B cell (primary cell): ENCODE measurements at regions not wholly inside any gene's neighbourhood (a gene's known extent, or its start where the extent isn't known, plus 50 kb on each side); places are given as distances from the start of the nearest gene placed in this dataset.

ENCODE experiments used
- ATAC-seq: fragments of 200-7000 bp; cut with Tn5 transposase; one replicate; pipeline ENCODE4 v1.10.0; 2021; ENCODE audit warnings: low read depth, mild to moderate bottlenecking, moderate number of reproducible peaks, moderate library complexity
- CTCF ChIA-PET: fragments of 350-600 bp; sonication (Branson Sonifier 250); formaldehyde crosslinking; loops from one replicate; lab custom pipeline; 2021; ENCODE audit warnings: antibody characterized with exemption, inconsistent platforms; lab: Charles Lee
- POLR2A ChIA-PET: fragments of 350-600 bp; sonication (Branson Sonifier 250); formaldehyde crosslinking; loops from one replicate; lab custom pipeline; 2021; ENCODE audit warnings: antibody characterized with exemption; lab: Charles Lee
- DNase-seq: peaks from one replicate; pipeline ENCODE4 v3.0.0; 2013
- H2AFZ ChIP-seq: 2 replicates; pipeline ENCODE4 v1.6.1; 2012; ENCODE audit warnings: mild to moderate bottlenecking, low read depth, low read length; ENCODE audit not compliant: insufficient read depth, poor library complexity, severe bottlenecking
- H3K27ac ChIP-seq, 2 donors: 1 replicate in 1 of 2; 2 replicates in 1 of 2; pipeline ENCODE4 v1.5.1; 2012 to 2013; ENCODE audit warnings: low read length in 2 of 2, mild to moderate bottlenecking in 2 of 2, moderate library complexity in 1 of 2
- H3K27me3 ChIP-seq, 4 experiments: fragments of 200-600 bp in 1 of 4; sonication (generic) in 1 of 4; replicated peaks in 1 of 4; 1 replicate in 2 of 4; 2 replicates in 2 of 4; pipeline versions ENCODE4 v1.6.1 to v1.7.0; 2013 to 2016; ENCODE audit warnings: low read length in 3 of 4, mild to moderate bottlenecking in 2 of 4, mixed read lengths in 1 of 4, moderate library complexity in 1 of 4; ENCODE audit not compliant: insufficient read depth in 4 of 4, control insufficient read depth in 3 of 4; ENCODE audit errors: control extremely low read depth in 1 of 4
- H3K36me3 ChIP-seq, 2 experiments: replicated peaks in 1 of 2; 1 replicate in 1 of 2; 2 replicates in 1 of 2; pipeline versions ENCODE4 v1.6.1 to v1.7.1; 2013; ENCODE audit warnings: low read length in 1 of 2; ENCODE audit not compliant: insufficient read depth in 2 of 2, control insufficient read depth in 1 of 2; ENCODE audit errors: control extremely low read depth in 1 of 2, extremely low read depth in 1 of 2
- H3K4me1 ChIP-seq, 2 donors: fragments of 200-600 bp in 1 of 2; sonication (generic) in 1 of 2; 1 replicate in 1 of 2; 2 replicates in 1 of 2; pipeline versions ENCODE4 v1.5.1 to v1.6.1; 2013 to 2017; ENCODE audit warnings: low read length in 2 of 2; ENCODE audit not compliant: control insufficient read depth in 2 of 2, insufficient read depth in 2 of 2
- H3K4me2 ChIP-seq: replicated peaks from 2 replicates; pipeline ENCODE3; 2012; ENCODE audit warnings: mild to moderate bottlenecking, low read depth, low read length; ENCODE audit not compliant: poor library complexity, severe bottlenecking
- H3K4me3 ChIP-seq, 5 experiments: fragments of 200-600 bp in 1 of 5; sonication (generic) in 1 of 5; 1 replicate in 3 of 5; 2 replicates in 2 of 5; pipeline versions ENCODE4 v1.5.1 to v1.7.0; 2011 to 2016; ENCODE audit warnings: low read length in 4 of 5, mild to moderate bottlenecking in 4 of 5, low read depth in 2 of 5, control low read depth in 1 of 5, moderate library complexity in 1 of 5; ENCODE audit not compliant: insufficient read depth in 1 of 5; ENCODE audit errors: control extremely low read depth in 1 of 5, extremely low read depth in 1 of 5
- H3K79me2 ChIP-seq: fragments of 200-600 bp; sonication (generic); one replicate; pipeline ENCODE4 v1.6.0; 2016; ENCODE audit warnings: low read length; ENCODE audit not compliant: control insufficient read depth, insufficient read depth
- H3K9ac ChIP-seq: fragments of 200-600 bp; sonication (generic); 2 replicates; pipeline ENCODE4 v1.6.1; 2017; ENCODE audit warnings: mild to moderate bottlenecking, low read length, moderate library complexity
- H3K9me3 ChIP-seq, 3 donors: one replicate each; pipeline versions ENCODE4 v1.6.1 to v1.7.1; 2013; ENCODE audit warnings: low read length in 2 of 3; ENCODE audit not compliant: control insufficient read depth in 2 of 3, insufficient read depth in 1 of 3; ENCODE audit errors: control extremely low read depth in 1 of 3
- H4K20me1 ChIP-seq: 2 replicates; pipeline ENCODE4 v1.6.0; 2012; ENCODE audit warnings: mild to moderate bottlenecking, low read length; ENCODE audit not compliant: insufficient read depth, control insufficient read depth, poor library complexity, severe bottlenecking
- H3K27ac Mint-ChIP-seq: one replicate; pipeline ENCODE4 v1.8.0; 2021; ENCODE audit warnings: mixed read lengths
- H3K27me3 Mint-ChIP-seq: one replicate; pipeline ENCODE4 v1.8.0; 2021; ENCODE audit warnings: mixed read lengths
- H3K4me1 Mint-ChIP-seq: one replicate; pipeline ENCODE4 v1.8.0; 2021; ENCODE audit warnings: mixed read lengths
- H3K4me3 Mint-ChIP-seq: one replicate; pipeline ENCODE4 v1.8.0; 2021; ENCODE audit warnings: mixed read lengths
- H3K9me3 Mint-ChIP-seq: one replicate; pipeline ENCODE4 v1.8.0; 2022; ENCODE audit warnings: mixed read lengths; ENCODE audit not compliant: insufficient read depth
- CTCF ChIP-seq: fragments of 200-600 bp; IDR thresholded peaks from one replicate; pipeline ENCODE4 v1.8.0; 2022; ENCODE audit warnings: antibody characterized with exemption, mild to moderate bottlenecking
- EZH2 ChIP-seq: IDR thresholded peaks from 2 replicates; pipeline ENCODE4 v1.6.1; 2012; ENCODE audit warnings: borderline replicate concordance, low read depth, mild to moderate bottlenecking, moderate library complexity, low read length; ENCODE audit not compliant: insufficient read depth, poor library complexity, severe bottlenecking
- WGBS: methylation state at CpG from one replicate; pipeline ENCODE4 v1.1.5; 2013; ENCODE audit warnings: missing lambda C conversion rate; ENCODE audit not compliant: insufficient coverage; 5-methylcytosine and 5-hydroxymethylcytosine counted together
- intact Hi-C: fragments of 100-400 bp; cut with micrococcal nuclease; formaldehyde crosslinking; loops from one replicate; pipeline ENCODE4 v1.10.0; 2022

DNA sequence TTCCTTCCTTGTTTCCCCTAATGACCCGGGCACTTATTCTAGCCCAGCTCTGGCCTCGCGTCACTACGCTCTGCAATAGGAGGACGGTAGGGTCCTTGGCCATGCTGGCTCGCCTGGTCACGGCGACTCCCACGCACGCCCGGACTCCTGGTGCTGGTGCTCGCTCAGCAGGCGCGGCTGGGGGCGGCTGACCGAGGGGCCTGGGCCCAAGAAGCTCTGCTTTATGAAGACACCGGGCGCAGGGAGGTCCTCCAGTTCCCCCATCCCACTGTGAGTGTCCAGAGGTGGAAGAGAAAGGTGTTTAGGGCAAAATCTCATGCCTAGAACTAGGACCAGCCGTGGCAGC lies 54.2 kb upstream of the ZNF32 start:
- WGBS = 96% methylated on average over 19 of the region's 19 CpGs
- H3K4me3 ChIP-seq = no peak overlapping the region
- ChIA-PET POLR2A (no interaction called here), CTCF (no interaction called here)
- Mint-ChIP-seq H3K4me1 (no peaks in the 10 kb centered on the region), H3K27me3 (peaks cover 8% of the 10 kb centered on the region), H3K9me3 (no peaks in the 10 kb centered on the region), H3K27ac (no peak overlapping the region), H3K4me3 (no peak overlapping the region)
- DNase-seq = no peak
- no peaks in the 10 kb centered on the region for H3K9me3 ChIP-seq
- H2AFZ ChIP-seq = no peak overlapping the region
- ATAC-seq = no peak
- H3K36me3 ChIP-seq = no peaks in the 10 kb centered on the region
- no peak overlapping the region for H3K9ac ChIP-seq
- no peak overlapping the region for H3K4me2 ChIP-seq
- H3K27ac ChIP-seq = no peak overlapping the region
- H3K79me2 ChIP-seq = no peaks in the 10 kb centered on the region
- TF ChIP-seq EZH2 = no peak
- TF ChIP-seq CTCF = no peak
- H3K4me1 ChIP-seq = no peaks in the 10 kb centered on the region
- H3K27me3 ChIP-seq = no peaks in the 10 kb centered on the region
- no peaks in the 10 kb centered on the region for H4K20me1 ChIP-seq
- intact Hi-C loops = no loop called here

- H3K27ac ChIP-seq = no peak overlapping the region
- ChIA-PET POLR2A (no interaction called here), CTCF (no interaction called here)
- H3K79me2 ChIP-seq = no peaks in the 10 kb centered on the region
- no peak for ATAC-seq
- H3K4me1 Mint-ChIP-seq = no peaks in the 10 kb centered on the region
- TF ChIP-seq CTCF = no peak
- TF ChIP-seq EZH2 = no peak
- no peak overlapping the region for H3K27ac Mint-ChIP-seq
- H3K9ac ChIP-seq = no peak overlapping the region
- H3K4me1 ChIP-seq = no peaks in the 10 kb centered on the region
- no peaks in the 10 kb centered on the region for H3K36me3 ChIP-seq
- H4K20me1 ChIP-seq = no peaks in the 10 kb centered on the region
- H3K9me3 Mint-ChIP-seq = no peaks in the 10 kb centered on the region
- H3K4me3 Mint-ChIP-seq = no peak overlapping the region
- H3K4me3 ChIP-seq = no peak overlapping the region
- 92% methylated on average over 26 of the region's 33 CpGs for WGBS
- peaks cover 8% of the 10 kb centered on the region for H3K27me3 Mint-ChIP-seq
- H2AFZ ChIP-seq = no peak overlapping the region
- no peak for DNase-seq
- no peak overlapping the region for H3K4me2 ChIP-seq
- intact Hi-C loops = no loop called here
- H3K27me3 ChIP-seq = no peaks in the 10 kb centered on the region
- no peaks in the 10 kb centered on the region for H3K9me3 ChIP-seq
Observed at GRCh38 chr10:43702213-43702935, 53.7 kb upstream of the ZNF32 start.
